HEK293 (cell line): ENCODE measurements at regions not wholly inside any gene's neighbourhood (a gene's known extent, or its start where the extent isn't known, plus 50 kb on each side); places are given as distances from the start of the nearest gene placed in this dataset.

Experiments
- CTCF ChIA-PET: fragments of 350-600 bp; formaldehyde crosslinking; extraction: SDS; loops from one replicate; lab custom pipeline; 2021; ENCODE audit warnings: antibody characterized with exemption; lab: Yijun Ruan, JAX
- POLR2A ChIA-PET: fragments of 300-600 bp; formaldehyde crosslinking; extraction: SDS; loops from one replicate; lab custom pipeline; 2020; ENCODE audit warnings: antibody characterized with exemption, inconsistent platforms; lab: Yijun Ruan, JAX
- H3K27ac ChIP-seq: fragments of 200-500 bp; sonication (Bioruptor generic); 2 replicates; pipeline ENCODE4 v1.5.1; 2014; ENCODE audit warnings: low read depth, low read length, control low read depth, inconsistent platforms; ENCODE audit errors: extremely low read depth
- H3K36me3 ChIP-seq, 2 experiments: fragments of 200-500 bp in 1 of 2; sonication (Bioruptor generic) in 1 of 2; 1 replicate in 1 of 2; 2 replicates in 1 of 2; pipeline ENCODE4 v1.5.1; 2014 to 2017; ENCODE audit warnings: inconsistent platforms in 2 of 2, low read length in 2 of 2; ENCODE audit not compliant: control insufficient read depth in 2 of 2, insufficient read depth in 1 of 2
- H3K4me1 ChIP-seq: fragments of 200-500 bp; sonication (Bioruptor generic); 2 replicates; pipeline ENCODE4 v1.5.1; 2014; ENCODE audit warnings: mild to moderate bottlenecking, low read length, inconsistent platforms; ENCODE audit not compliant: control insufficient read depth, insufficient read depth
- H3K4me3 ChIP-seq: 2 replicates; pipeline ENCODE4 v1.5.1; 2011; ENCODE audit warnings: low read depth, mild to moderate bottlenecking, control low read depth, low read length, moderate library complexity
- H3K9me3 ChIP-seq: fragments of 200-500 bp; sonication (Bioruptor generic); 2 replicates; pipeline ENCODE4 v1.5.1; 2014; ENCODE audit warnings: low read depth, low read length, inconsistent platforms; ENCODE audit not compliant: control insufficient read depth, insufficient read depth
- BCL11B ChIP-seq: fragments of 450-650 bp; formaldehyde crosslinking; IDR thresholded peaks from 2 replicates; pipeline ENCODE4 v1.5.1; 2016; ENCODE audit warnings: low read depth, missing biosample characterization, missing genetic modification characterization
- EGR2 ChIP-seq: fragments of 450-650 bp; formaldehyde crosslinking; IDR thresholded peaks from 2 replicates; pipeline ENCODE4 v1.5.1; 2016; ENCODE audit warnings: low read depth, missing biosample characterization, missing genetic modification characterization
- GLI4 ChIP-seq: fragments of 450-650 bp; formaldehyde crosslinking; IDR thresholded peaks from 2 replicates; pipeline ENCODE4 v1.5.1; 2016; ENCODE audit warnings: missing biosample characterization, missing genetic modification characterization
- HOXA7 ChIP-seq: sonication (generic); formaldehyde crosslinking; IDR thresholded peaks from 2 replicates; pipeline ENCODE4 v1.8.1; 2022; ENCODE audit warnings: missing genetic modification reagents, borderline replicate concordance
- KLF16 ChIP-seq: fragments of 450-650 bp; formaldehyde crosslinking; IDR thresholded peaks from 2 replicates; pipeline ENCODE4 v1.5.1; 2017; ENCODE audit warnings: missing biosample characterization, missing genetic modification characterization
- SALL2 ChIP-seq: fragments of 450-650 bp; formaldehyde crosslinking; IDR thresholded peaks from 2 replicates; pipeline ENCODE4 v1.5.0; 2017; ENCODE audit warnings: missing biosample characterization, mild to moderate bottlenecking, missing genetic modification characterization, borderline replicate concordance
- ZBTB8A ChIP-seq: fragments of 450-650 bp; formaldehyde crosslinking; IDR thresholded peaks from 2 replicates; pipeline ENCODE4 v1.5.1; 2016; ENCODE audit warnings: missing biosample characterization, missing genetic modification characterization
- ZFHX2 ChIP-seq: fragments of 450-650 bp; formaldehyde crosslinking; conservative IDR thresholded peaks from 2 replicates; pipeline ENCODE4 v1.5.1; 2016; ENCODE audit warnings: missing biosample characterization, missing genetic modification characterization
- ZNF211 ChIP-seq: fragments of 450-650 bp; formaldehyde crosslinking; IDR thresholded peaks from 2 replicates; pipeline ENCODE4 v1.5.1; 2016; ENCODE audit warnings: low read depth, missing biosample characterization, missing genetic modification characterization
- ZNF426 ChIP-seq: fragments of 450-650 bp; formaldehyde crosslinking; IDR thresholded peaks from 2 replicates; pipeline ENCODE4 v1.5.1; 2017; ENCODE audit warnings: missing biosample characterization, missing genetic modification characterization, mild to moderate bottlenecking, inconsistent platforms, moderate library complexity
- ZNF501 ChIP-seq: fragments of 450-650 bp; formaldehyde crosslinking; IDR thresholded peaks from 2 replicates; pipeline ENCODE4 v1.5.1; 2016; ENCODE audit warnings: missing biosample characterization, missing genetic modification characterization
- ZNF530 ChIP-seq: fragments of 450-650 bp; formaldehyde crosslinking; IDR thresholded peaks from 2 replicates; pipeline ENCODE4 v1.5.1; 2016; ENCODE audit warnings: low read depth, missing biosample characterization, missing genetic modification characterization
- ZNF555 ChIP-seq: fragments of 450-650 bp; formaldehyde crosslinking; conservative IDR thresholded peaks from 2 replicates; pipeline ENCODE4 v1.5.1; 2017; ENCODE audit warnings: missing biosample characterization, mild to moderate bottlenecking, missing genetic modification characterization, inconsistent platforms
- ZNF558 ChIP-seq: fragments of 450-650 bp; formaldehyde crosslinking; IDR thresholded peaks from 2 replicates; pipeline ENCODE4 v1.5.1; 2016; ENCODE audit warnings: missing biosample characterization, missing genetic modification characterization
- ZNF600 ChIP-seq: fragments of 450-650 bp; formaldehyde crosslinking; IDR thresholded peaks from 2 replicates; pipeline ENCODE4 v1.5.1; 2016; ENCODE audit warnings: missing biosample characterization, missing genetic modification characterization
- ZNF785 ChIP-seq: fragments of 450-650 bp; formaldehyde crosslinking; IDR thresholded peaks from 2 replicates; pipeline ENCODE4 v1.5.1; 2016; ENCODE audit warnings: missing biosample characterization, missing genetic modification characterization
- ZSCAN23 ChIP-seq: fragments of 450-650 bp; formaldehyde crosslinking; IDR thresholded peaks from 2 replicates; pipeline ENCODE4 v1.5.1; 2016; ENCODE audit warnings: missing biosample characterization, missing genetic modification characterization
- TF ChIP-seq, protein P1 (sequence below): fragments of 450-650 bp; formaldehyde crosslinking; IDR thresholded peaks from 2 replicates; pipeline ENCODE4 v1.5.1; 2016; ENCODE audit warnings: missing biosample characterization, missing genetic modification characterization
- TF ChIP-seq, protein P2 (sequence below): fragments of 450-650 bp; formaldehyde crosslinking; IDR thresholded peaks from 2 replicates; pipeline ENCODE4 v1.5.1; 2016; ENCODE audit warnings: missing biosample characterization, missing genetic modification characterization, low read depth
- TF ChIP-seq, protein P3 (sequence below): fragments of 450-650 bp; formaldehyde crosslinking; IDR thresholded peaks from 2 replicates; pipeline ENCODE4 v1.5.1; 2016; ENCODE audit warnings: missing biosample characterization, missing genetic modification characterization, borderline replicate concordance
- TF ChIP-seq, protein P4 (sequence below): fragments of 450-650 bp; formaldehyde crosslinking; IDR thresholded peaks from 2 replicates; pipeline ENCODE4 v1.5.1; 2016; ENCODE audit warnings: missing biosample characterization, missing genetic modification characterization

DNA sequence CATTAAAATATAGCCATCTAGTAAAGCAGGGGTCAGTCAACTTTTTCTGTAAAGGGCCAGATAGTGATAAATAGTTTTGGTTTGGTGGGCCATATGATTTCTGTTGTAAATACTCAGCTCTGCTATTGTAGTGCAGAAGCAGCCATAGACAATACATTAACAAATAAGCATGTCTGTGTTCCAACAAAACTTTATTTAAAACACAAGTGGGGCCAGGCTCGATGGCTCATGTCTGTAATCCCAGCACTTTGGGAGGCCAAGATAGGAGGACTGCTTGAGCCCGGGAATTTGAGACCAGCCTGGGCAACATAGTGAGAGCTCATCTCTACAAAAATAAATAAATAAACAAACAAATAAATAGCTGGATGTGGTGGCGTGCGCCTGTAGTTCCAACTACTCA is 60.8 kb upstream of the TANC2 start:
- H3K4me3 ChIP-seq, result no peak overlapping the region
- ChIA-PET POLR2A (no interaction called here), CTCF (no interaction called here)
- H3K9me3 ChIP-seq, result no peaks in the 10 kb centered on the region
- H3K27ac ChIP-seq, result no peak overlapping the region
- H3K4me1 ChIP-seq, result no peaks in the 10 kb centered on the region
- TF ChIP-seq EGR2 (tag by site-specific recombination) (no peak), ZNF501 (tag by site-specific recombination) (no peak), ZNF426 (tag by site-specific recombination) (no peak), ZSCAN23 (tag by site-specific recombination) (no peak), GLI4 (tag by site-specific recombination) (no peak), ZNF785 (no peak)
- H3K36me3 ChIP-seq, result no peaks in the 10 kb centered on the region

DNA sequence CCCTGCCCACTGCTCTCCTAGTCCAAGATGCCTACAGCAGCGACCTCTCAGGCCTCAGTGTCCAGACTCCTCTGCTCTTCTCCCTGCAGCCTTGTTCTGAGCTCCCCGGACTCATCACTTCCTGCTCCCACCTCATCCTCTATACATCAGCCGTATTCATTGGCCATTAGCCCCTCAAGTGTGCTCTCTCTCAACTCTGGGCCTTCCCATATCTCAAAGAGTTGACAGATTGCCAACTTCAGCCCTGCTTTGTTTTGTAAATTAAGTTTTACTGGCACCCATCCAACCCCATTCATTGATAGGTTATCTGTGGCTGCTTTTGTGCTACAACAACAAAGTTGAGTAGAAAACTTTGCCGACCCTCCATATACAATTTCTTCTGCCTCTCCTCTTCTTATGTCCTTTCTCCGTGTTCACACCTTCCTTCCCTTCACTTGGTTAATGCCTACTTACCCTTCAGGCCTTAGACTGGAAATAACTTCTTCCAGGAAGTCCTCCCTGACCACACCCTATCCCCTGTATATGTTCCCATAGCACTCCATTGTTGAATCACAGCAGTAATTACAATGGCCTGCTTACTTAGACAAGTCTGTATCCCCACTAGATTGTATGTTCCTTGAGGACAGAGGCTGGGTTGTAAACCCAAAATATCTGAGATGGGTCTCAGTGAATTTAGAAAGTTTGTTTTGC is 63.4 kb upstream of the TANC2 start:
- CTCF ChIA-PET, result interaction anchor here (0.6 to 1.0 kb wide), 3 partner anchors 33 to 1120 kb away, joined by 3 to 4 read pairs (median 4); no protein-coding TSS in a partner anchor
- POLR2A ChIA-PET, result no interaction called here

DNA sequence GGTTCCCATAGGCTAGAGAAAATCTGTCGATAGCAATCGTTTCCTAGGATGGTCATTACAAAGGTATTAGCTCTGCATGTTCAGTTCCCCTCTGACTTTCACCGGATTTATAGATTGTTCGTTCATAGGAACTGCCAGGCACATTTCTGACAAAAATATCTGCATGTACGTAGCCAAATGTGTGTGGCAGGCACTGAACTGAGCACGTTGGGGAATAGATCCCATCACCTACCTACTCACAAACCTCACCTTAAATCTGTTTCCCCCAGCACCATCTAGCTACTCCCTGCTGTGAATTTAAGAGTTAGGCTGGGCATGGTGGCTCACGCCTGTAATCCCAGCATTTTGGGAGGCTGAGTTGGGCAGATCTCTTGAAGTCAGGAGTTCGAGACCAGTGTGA is 64.5 kb upstream of the TANC2 start:
- CTCF ChIA-PET, result no interaction called here
- no peak overlapping the region for H3K27ac ChIP-seq
- POLR2A ChIA-PET, result no interaction called here
- H3K36me3 ChIP-seq, result no peaks in the 10 kb centered on the region
- no peaks in the 10 kb centered on the region for H3K9me3 ChIP-seq
- H3K4me3 ChIP-seq, result no peak overlapping the region
- H3K4me1 ChIP-seq, result 0 out of 2 replicates have a peak, but pooled peaks cover 6% of the 10 kb centered on the region
- TF ChIP-seq ZNF211 (tag by site-specific recombination) (no peak), HOXA7 (CRISPR knock-in tag) (no peak), ZNF555 (no peak), ZBTB8A (tag by site-specific recombination) (no peak), KLF16 (tag by site-specific recombination) (no peak), ZFHX2 (tag by site-specific recombination) (no peak), BCL11B (no peak), ZNF558 (tag by site-specific recombination) (no peak), SALL2 (tag by site-specific recombination) (no peak), ZNF530 (tag by site-specific recombination) (no peak)
- TF ChIP-seq, protein P1, sequence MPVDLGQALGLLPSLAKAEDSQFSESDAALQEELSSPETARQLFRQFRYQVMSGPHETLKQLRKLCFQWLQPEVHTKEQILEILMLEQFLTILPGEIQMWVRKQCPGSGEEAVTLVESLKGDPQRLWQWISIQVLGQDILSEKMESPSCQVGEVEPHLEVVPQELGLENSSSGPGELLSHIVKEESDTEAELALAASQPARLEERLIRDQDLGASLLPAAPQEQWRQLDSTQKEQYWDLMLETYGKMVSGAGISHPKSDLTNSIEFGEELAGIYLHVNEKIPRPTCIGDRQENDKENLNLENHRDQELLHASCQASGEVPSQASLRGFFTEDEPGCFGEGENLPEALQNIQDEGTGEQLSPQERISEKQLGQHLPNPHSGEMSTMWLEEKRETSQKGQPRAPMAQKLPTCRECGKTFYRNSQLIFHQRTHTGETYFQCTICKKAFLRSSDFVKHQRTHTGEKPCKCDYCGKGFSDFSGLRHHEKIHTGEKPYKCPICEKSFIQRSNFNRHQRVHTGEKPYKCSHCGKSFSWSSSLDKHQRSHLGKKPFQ, result no peak
- TF ChIP-seq, protein P2, sequence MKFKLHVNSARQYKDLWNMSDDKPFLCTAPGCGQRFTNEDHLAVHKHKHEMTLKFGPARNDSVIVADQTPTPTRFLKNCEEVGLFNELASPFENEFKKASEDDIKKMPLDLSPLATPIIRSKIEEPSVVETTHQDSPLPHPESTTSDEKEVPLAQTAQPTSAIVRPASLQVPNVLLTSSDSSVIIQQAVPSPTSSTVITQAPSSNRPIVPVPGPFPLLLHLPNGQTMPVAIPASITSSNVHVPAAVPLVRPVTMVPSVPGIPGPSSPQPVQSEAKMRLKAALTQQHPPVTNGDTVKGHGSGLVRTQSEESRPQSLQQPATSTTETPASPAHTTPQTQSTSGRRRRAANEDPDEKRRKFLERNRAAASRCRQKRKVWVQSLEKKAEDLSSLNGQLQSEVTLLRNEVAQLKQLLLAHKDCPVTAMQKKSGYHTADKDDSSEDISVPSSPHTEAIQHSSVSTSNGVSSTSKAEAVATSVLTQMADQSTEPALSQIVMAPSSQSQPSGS (tag by site-specific recombination), result no peak

More for the DNA sequence above, 63.4 kb upstream of the TANC2 start:
- H3K9me3 ChIP-seq, result no peaks in the 10 kb centered on the region
- H3K36me3 ChIP-seq, result no peaks in the 10 kb centered on the region
- 0 out of 2 replicates have a peak, but pooled peaks cover 4% of the 10 kb centered on the region for H3K4me1 ChIP-seq
- no peak overlapping the region for H3K4me3 ChIP-seq
- H3K27ac ChIP-seq, result no peak overlapping the region
- TF ChIP-seq, protein P3, sequence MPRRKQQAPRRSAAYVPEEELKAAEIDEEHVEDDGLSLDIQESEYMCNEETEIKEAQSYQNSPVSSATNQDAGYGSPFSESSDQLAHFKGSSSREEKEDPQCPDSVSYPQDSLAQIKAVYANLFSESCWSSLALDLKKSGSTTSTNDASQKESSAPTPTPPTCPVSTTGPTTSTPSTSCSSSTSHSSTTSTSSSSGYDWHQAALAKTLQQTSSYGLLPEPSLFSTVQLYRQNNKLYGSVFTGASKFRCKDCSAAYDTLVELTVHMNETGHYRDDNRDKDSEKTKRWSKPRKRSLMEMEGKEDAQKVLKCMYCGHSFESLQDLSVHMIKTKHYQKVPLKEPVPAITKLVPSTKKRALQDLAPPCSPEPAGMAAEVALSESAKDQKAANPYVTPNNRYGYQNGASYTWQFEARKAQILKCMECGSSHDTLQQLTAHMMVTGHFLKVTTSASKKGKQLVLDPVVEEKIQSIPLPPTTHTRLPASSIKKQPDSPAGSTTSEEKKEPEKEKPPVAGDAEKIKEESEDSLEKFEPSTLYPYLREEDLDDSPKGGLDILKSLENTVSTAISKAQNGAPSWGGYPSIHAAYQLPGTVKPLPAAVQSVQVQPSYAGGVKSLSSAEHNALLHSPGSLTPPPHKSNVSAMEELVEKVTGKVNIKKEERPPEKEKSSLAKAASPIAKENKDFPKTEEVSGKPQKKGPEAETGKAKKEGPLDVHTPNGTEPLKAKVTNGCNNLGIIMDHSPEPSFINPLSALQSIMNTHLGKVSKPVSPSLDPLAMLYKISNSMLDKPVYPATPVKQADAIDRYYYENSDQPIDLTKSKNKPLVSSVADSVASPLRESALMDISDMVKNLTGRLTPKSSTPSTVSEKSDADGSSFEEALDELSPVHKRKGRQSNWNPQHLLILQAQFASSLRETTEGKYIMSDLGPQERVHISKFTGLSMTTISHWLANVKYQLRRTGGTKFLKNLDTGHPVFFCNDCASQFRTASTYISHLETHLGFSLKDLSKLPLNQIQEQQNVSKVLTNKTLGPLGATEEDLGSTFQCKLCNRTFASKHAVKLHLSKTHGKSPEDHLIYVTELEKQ (tag by site-specific recombination), result no peak
- TF ChIP-seq, protein P4, sequence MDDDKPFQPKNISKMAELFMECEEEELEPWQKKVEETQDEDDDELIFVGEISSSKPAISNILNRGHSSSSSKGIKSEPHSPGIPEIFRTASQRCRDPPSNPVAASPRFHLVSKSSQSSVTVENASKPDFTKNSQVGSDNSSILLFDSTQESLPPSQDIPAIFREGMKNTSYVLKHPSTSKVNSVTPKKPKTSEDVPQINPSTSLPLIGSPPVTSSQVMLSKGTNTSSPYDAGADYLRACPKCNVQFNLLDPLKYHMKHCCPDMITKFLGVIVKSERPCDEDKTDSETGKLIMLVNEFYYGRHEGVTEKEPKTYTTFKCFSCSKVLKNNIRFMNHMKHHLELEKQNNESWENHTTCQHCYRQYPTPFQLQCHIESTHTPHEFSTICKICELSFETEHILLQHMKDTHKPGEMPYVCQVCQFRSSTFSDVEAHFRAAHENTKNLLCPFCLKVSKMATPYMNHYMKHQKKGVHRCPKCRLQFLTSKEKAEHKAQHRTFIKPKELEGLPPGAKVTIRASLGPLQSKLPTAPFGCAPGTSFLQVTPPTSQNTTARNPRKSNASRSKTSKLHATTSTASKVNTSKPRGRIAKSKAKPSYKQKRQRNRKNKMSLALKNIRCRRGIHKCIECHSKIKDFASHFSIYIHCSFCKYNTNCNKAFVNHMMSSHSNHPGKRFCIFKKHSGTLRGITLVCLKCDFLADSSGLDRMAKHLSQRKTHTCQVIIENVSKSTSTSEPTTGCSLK (tag by site-specific recombination), result no peak
- TF ChIP-seq ZNF600 (tag by site-specific recombination), result no peak
- TF ChIP-seq, all 188 proteins: peak for 0
